Psoas muscle (tissue), 7 donors: ENCODE measurements at regions not wholly inside any gene's neighbourhood (a gene's known extent, or its start where the extent isn't known, plus 50 kb on each side); places are given as distances from the start of the nearest gene placed in this dataset.

ENCODE experiments used
- ATAC-seq, 4 donors: fragments of 200-7000 bp; cut with Tn5 transposase; one replicate each; pipeline ENCODE4 v1.9.1; 2020; ENCODE audit warnings: moderate library complexity in 3 of 4, mild to moderate bottlenecking in 2 of 4
- DNase-seq, 2 donors: peaks; one replicate each; pipeline ENCODE4 v3.0.0-alpha.2; 2020
- H3K27ac ChIP-seq: fragments of 200-600 bp; one replicate; pipeline ENCODE4 v1.8.0; 2022
- H3K27me3 ChIP-seq, 3 donors: fragments of 200-600 bp in 1 of 3; one replicate each; pipeline versions ENCODE4 v1.6.1 to v1.8.0; 2013 to 2022; ENCODE audit warnings: low read length in 2 of 3, mild to moderate bottlenecking in 2 of 3, moderate library complexity in 1 of 3; ENCODE audit not compliant: insufficient read depth in 3 of 3
- H3K36me3 ChIP-seq, 2 donors: fragments of 200-600 bp in 1 of 2; one replicate each; pipeline versions ENCODE4 v1.6.1 to v1.8.0; 2013 to 2022; ENCODE audit warnings: low read depth in 1 of 2, mild to moderate bottlenecking in 1 of 2, moderate library complexity in 1 of 2; ENCODE audit not compliant: insufficient read depth in 1 of 2
- H3K4me1 ChIP-seq: fragments of 200-600 bp; one replicate; pipeline ENCODE4 v1.8.0; 2022
- H3K4me3 ChIP-seq: fragments of 200-600 bp; one replicate; pipeline ENCODE4 v1.8.0; 2022; ENCODE audit warnings: mild to moderate bottlenecking
- H3K9me3 ChIP-seq: fragments of 200-600 bp; one replicate; pipeline ENCODE4 v1.8.0; 2022
- CTCF ChIP-seq: fragments of 200-600 bp; IDR thresholded peaks from one replicate; pipeline ENCODE4 v1.8.0; 2022; ENCODE audit warnings: antibody characterized with exemption
- WGBS, 3 donors: extraction: QIAGEN DNeasy Blood & Tissue Kit; methylation state at CpG; one replicate each; pipeline versions ENCODE4 v1.1.6 to v1.1.7; 2013; 5-methylcytosine and 5-hydroxymethylcytosine counted together
- intact Hi-C, 2 donors: fragments of 100-400 bp; cut with DNase I; formaldehyde crosslinking; loops; one replicate each; pipeline versions ENCODE4 v1.11.0 to v1.14.2; 2022
- donor health status: healthy with polysubstance abuse.
- donor health status: DM: no; HTN: no; CAD: no; lungs with moderate emphysema.
- donor health status: Bipolar disorder and iron deficiency.
- donor health status: healthy.
- donor health status: DM: yes; HTN: yes; CAD: no.
- donor health status: DM: no; HTN: no; CAD: no.
- donor health status: DM: yes; HTN: yes; CAD: no.

- TF ChIP-seq CTCF = no peak
- H3K4me3 ChIP-seq = no peak overlapping the region
- H3K9me3 ChIP-seq = no peaks in the 10 kb centered on the region
- H3K36me3 ChIP-seq = no peaks in the 10 kb centered on the region
- ATAC-seq = no peak
- no peak for DNase-seq
- H3K4me1 ChIP-seq = peaks cover under 1% of the 10 kb centered on the region
- 72 to 81% (median 80%) methylated on average over 1 of the region's 1 CpG for WGBS, 3 donors
- H3K27me3 ChIP-seq = no peaks in the 10 kb centered on the region
- intact Hi-C loops = no loop called here
- no peak overlapping the region for H3K27ac ChIP-seq
Measured at GRCh38 chr10:88162852-88163251, 299.4 kb downstream of the PTEN start.

GRCh38 chr10:88163572-88163971 lies 300.1 kb downstream of the PTEN start:
- H3K4me3 ChIP-seq = no peak overlapping the region
- TF ChIP-seq CTCF = no peak
- H3K36me3 ChIP-seq = no peaks in the 10 kb centered on the region
- no peaks in the 10 kb centered on the region for H3K9me3 ChIP-seq
- H3K27me3 ChIP-seq = no peaks in the 10 kb centered on the region
- H3K4me1 ChIP-seq = no peaks in the 10 kb centered on the region
- ATAC-seq (no peak), DNase-seq (no peak)
- 86 to 92% (median 89%) methylated on average over 3 of the region's 3 CpGs for WGBS, 3 donors
- no peak overlapping the region for H3K27ac ChIP-seq
- intact Hi-C loops = no loop called here

GRCh38 chr10:88164471-88164870 lies 301.0 kb downstream of the PTEN start:
- Histone ChIP-seq H3K4me1 (no peaks in the 10 kb centered on the region), H3K27me3 (no peaks in the 10 kb centered on the region), H3K27ac (no peak overlapping the region), H3K9me3 (no peaks in the 10 kb centered on the region), H3K4me3 (no peak overlapping the region), H3K36me3 (no peaks in the 10 kb centered on the region)
- no peak for TF ChIP-seq CTCF
- 59 to 64% (median 59%) methylated on average over 1 of the region's 1 CpG for WGBS, 3 donors
- DNase-seq (no peak), ATAC-seq (no peak)
- intact Hi-C loops = no loop called here

- Histone ChIP-seq H3K4me1 (no peaks in the 10 kb centered on the region), H3K27ac (no peak overlapping the region), H3K27me3 (no peaks in the 10 kb centered on the region), H3K4me3 (no peak overlapping the region), H3K9me3 (no peaks in the 10 kb centered on the region), H3K36me3 (no peaks in the 10 kb centered on the region)
- ATAC-seq = no peak
- no peak for TF ChIP-seq CTCF
- WGBS, 3 donors = 39 to 68% (median 51%) methylated on average over 7 of the region's 7 CpGs
- no peak for DNase-seq
- intact Hi-C loops = no loop called here
Measured at GRCh38 chr10:88165849-88166271, 302.4 kb downstream of the PTEN start.

DNA sequence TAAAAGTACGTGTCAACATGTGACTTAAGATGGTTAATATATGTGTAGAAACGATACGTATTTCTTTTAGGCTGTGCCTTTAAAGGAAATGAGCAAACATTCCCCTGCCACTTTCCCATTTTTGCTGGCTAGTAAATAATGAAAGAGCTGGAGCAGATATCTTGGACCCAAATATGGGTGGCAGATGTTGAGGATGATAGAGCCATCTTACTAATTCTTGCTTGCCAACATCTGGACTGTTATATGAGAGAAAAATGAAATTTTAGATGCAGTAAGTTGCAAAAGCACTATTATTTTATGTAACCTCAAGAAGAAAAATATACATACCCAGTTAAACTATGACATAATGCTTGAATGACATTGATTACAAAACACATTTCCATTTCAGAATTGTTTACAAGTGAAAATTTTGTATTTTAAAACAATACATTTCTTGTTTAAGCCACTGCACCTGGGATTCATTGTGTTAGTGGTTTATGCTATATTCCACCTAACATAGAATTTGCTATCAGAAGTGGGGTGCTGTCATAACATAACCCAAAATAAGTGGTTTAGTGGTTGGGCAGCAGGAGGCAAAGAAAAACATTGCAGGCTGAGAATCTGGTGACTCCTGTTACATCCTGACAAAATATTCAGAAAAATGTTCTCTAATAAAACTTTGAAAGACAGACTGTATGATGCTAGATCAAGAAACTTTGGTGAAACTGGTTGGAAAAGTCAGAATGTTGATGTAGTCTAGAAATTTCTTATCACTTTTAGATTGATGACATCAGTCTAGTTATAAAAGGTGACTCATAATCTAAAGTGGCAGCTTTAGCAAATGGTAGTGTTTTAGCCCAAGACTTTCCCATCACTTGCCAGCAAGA lies 305.0 kb downstream of the PTEN start:
- H3K4me3 ChIP-seq = no peak overlapping the region
- ATAC-seq = no peak
- no peaks in the 10 kb centered on the region for H3K9me3 ChIP-seq
- H3K4me1 ChIP-seq = no peaks in the 10 kb centered on the region
- no peaks in the 10 kb centered on the region for H3K36me3 ChIP-seq
- intact Hi-C loops = no loop called here
- DNase-seq = no peak
- no peaks in the 10 kb centered on the region for H3K27me3 ChIP-seq
- no peak for TF ChIP-seq CTCF
- WGBS, 3 donors = 95% methylated on average over 3 of the region's 3 CpGs
- H3K27ac ChIP-seq = no peak overlapping the region
